ENCODE measurements at regions not wholly inside any gene's neighbourhood (a gene's known extent, or its start where the extent isn't known, plus 50 kb on each side); places are given as distances from the start of the nearest gene placed in this dataset.

- TF ChIP-seq CTCF (optimal IDR thresholded peaks at IDR 0.05 in 1 of 3, IDR thresholded peaks at IDR 0.05 in 1 of 3, conservative IDR thresholded peaks at IDR 0.05 in 1 of 3; ENCODE audit: extremely low read depth in 1 of 3, insufficient read depth in 2 of 3, low read length in 3 of 3) (no peak), EZH2 (IDR thresholded peaks at IDR 0.05; ENCODE audit: low read length) (no peak)
These were observed 86.6 kb upstream of the HNF1B start for GRCh38 chr17:37831492-37831891.

Measured in keratinocyte (primary cell).